GM21423 (cell line): ENCODE measurements at regions not wholly inside any gene's neighbourhood (a gene's known extent, or its start where the extent isn't known, plus 50 kb on each side); places are given as distances from the start of the nearest gene placed in this dataset.
A peak's percentile ranks its signal among the peaks of the same experiment; 100 is the strongest.

Source experiments
- ATAC-seq: cut with Tn5 transposase; IDR thresholded peaks from one replicate; pipeline ENCODE4 v1.9.1; 2021; ENCODE audit warnings: mild to moderate bottlenecking, moderate library complexity; ENCODE audit not compliant: unreplicated experiment

DNA sequence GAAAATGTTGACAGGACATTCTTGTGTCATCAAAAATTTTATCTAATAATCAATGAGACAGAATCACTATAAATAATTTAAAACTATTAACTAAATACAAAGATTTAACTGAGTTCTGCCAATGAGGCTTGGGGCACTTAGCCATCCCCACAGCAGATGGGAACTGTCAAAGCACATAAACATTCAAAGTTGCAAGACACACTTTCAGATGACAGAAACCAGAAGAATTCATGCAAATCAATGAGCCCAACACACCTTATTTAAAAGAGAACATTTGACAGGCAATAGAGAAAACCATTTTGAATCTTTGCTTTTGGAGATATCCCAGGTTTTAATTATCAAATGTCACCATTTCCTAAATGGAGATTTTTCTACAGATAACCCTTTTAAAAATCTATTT is 566.2 kb downstream of the IRS1 start:
- ATAC-seq: no peak

GRCh38 chr2:226228080-226228479 is 571.5 kb downstream of the IRS1 start:
- ATAC-seq: no peak

- no peak for ATAC-seq
Measured at GRCh38 chr2:226227341-226227740, 572.3 kb downstream of the IRS1 start.

GRCh38 chr2:226223704-226224103 is 575.9 kb downstream of the IRS1 start:
- ATAC-seq: no peak

DNA sequence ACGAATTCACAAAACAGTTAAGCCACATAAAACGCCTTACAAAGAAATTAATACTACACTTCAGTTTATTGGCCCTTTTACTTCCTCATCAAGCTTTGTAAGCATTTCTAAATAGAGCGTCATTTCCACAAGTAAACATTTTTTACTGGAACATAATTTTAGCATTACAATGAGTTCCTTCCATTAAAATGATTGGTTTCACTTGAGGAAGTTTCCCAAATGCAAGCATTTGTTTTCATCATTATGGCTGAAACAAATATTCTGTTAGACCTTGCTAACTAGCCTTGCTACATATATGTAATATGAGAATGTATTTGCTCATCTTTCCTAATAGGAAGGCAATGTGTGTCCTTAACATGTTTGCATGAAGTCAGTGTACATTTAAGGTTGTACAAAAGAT is 579.1 kb downstream of the IRS1 start:
- no peak for ATAC-seq

- ATAC-seq: no peak
Measured at GRCh38 chr2:226217191-226217590, 582.4 kb downstream of the IRS1 start.

- no peak for ATAC-seq
Measured at GRCh38 chr2:226216575-226216974, 583.0 kb downstream of the IRS1 start.

DNA sequence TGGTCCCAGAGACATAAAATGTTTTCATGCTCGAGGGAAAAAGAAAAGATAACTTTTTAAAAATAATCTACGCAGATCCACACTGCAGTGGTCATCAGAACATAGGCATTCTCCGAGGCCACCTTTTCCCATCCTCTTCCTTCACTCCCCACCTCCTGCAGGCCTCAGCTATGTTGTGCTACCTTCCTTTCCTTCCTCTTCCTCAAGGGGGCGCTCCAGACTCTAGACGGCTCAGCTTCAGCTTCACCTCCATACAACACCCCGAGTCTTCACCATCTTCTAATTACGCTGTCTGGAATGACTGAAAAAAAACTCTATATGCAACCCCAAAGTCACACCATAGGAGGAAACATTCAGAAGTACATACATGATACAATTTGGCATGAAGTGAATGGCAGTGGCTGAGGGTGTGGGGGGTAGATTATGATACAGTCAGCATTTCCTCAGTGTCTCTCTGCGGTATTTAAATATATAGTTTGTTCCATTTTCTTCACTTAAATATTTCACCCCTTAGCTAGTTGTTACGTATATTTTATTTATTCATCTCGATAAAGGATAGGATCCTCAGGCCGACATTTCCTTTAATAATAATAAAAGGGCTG is 583.6 kb downstream of the IRS1 start:
- peak; percentile 94 for ATAC-seq

DNA sequence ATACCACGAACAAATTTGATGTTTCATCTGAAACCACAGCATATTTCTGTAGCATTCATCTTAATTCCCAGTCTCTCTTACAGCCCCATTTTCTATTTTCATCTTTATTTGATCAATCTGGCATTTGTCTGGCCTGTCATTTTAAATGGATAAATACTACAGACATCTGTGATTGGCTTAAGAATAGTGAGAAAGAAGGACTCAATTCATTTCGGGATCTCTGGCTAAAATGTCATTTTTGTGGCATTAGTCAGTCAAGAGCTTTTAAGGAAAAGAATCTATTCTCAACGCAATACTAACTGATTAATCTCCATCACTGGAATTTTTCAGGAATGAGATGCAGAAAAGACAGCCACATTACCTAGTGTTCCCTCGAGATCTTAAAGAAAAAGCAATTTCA is 585.9 kb downstream of the IRS1 start:
- no peak for ATAC-seq

DNA sequence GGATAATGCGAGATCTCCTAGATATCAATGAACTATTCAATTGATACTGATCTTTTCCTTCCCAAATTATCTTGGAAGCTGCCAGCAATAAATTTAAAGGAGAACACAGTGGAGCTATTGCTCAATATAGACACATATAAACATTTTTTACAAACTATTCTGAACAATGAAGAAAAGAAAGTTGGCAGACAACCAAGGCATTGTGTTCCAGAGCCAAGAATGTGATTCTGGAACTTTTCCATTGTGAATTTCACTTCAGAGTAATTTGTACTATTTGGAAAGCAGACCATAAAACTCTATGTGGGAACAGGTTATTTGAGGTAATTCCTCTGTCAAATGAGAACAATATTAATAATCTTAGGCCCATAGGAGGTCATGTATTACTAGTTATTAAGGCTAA is 588.2 kb downstream of the IRS1 start:
- ATAC-seq: no peak

GRCh38 chr2:226208726-226209125 is 590.9 kb downstream of the IRS1 start:
- no peak for ATAC-seq

GRCh38 chr2:226207671-226208070 is 591.9 kb downstream of the IRS1 start:
- ATAC-seq: no peak

GRCh38 chr2:226199555-226199954 is 600.1 kb downstream of the IRS1 start:
- ATAC-seq: no peak

DNA sequence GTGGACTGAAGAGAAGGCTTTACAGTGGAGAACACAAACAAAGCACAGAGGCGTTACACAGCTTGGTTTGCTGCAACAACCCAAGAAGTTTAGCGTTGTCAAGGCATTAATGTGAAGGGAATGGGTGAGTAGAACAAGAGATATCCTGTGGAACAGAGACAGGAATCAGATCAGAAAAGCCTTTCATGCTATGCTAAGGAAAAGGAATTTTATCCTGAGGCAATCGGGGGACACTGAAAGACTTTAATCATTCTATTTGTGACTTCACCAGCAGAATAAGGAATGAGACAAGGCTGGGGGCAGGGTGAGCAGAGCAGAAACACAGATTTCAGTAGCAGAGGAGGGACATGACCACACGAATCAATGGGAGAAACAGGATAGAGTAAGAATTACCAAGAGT is 600.7 kb downstream of the IRS1 start:
- ATAC-seq: no peak

DNA sequence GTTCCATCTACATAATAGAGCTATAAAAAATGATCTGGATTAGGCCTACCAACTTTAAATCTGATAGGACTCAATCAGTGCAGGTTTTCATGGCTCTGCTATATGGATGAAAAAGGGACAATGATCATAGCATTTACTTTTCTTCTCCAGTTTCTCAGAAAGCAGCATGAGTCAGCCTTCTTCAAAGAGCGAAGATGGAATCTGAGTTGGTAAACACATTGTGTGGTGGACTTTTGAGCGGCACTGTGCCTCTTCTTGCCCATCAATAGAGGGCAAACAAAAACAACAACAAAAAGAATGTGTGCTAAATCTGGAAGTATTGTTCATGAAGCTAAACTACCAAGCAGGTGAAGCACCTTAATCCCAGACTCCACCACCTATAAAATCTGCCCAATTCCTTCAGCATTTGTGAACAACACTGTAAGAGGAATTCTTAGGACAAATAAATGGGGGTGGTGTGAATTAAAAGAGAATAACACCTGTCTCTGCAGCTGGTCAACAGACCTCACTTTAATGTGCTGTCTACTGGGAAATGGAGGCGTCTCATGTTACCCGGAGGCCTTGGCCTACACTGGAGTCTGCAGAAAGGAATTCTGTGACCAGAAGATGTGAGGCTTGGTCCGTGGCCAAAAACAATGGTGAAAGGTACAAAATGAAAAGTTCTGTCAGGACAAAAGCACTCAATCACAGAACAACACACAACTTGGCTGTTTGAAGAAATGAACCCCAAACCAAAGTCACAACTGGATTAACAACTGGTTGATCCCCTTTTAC is 609.0 kb downstream of the IRS1 start:
- no peak for ATAC-seq

DNA sequence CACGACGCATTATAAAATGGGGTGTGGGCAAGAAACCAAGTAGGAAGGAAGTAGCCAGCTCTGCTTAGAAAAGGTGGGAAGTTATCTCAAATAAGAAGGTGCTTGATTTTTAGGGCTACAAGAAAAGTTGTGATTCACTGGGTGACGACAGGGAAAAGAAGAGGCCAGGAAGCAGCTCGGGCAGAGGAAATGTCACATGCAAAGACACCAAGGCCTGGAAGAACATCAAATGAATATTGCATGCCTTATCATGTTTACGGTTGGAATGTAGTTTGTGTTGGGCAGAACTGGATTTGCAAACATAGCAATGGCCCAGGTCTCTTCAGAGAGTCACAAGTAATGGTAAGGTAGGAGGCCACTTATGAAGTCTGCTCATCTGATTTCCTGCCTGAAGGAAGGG is 610.6 kb downstream of the IRS1 start:
- no peak for ATAC-seq

GRCh38 chr2:226187616-226188015 is 612.0 kb downstream of the IRS1 start:
- ATAC-seq: no peak

GRCh38 chr2:226187156-226187555 is 612.5 kb downstream of the IRS1 start:
- ATAC-seq: no peak

DNA sequence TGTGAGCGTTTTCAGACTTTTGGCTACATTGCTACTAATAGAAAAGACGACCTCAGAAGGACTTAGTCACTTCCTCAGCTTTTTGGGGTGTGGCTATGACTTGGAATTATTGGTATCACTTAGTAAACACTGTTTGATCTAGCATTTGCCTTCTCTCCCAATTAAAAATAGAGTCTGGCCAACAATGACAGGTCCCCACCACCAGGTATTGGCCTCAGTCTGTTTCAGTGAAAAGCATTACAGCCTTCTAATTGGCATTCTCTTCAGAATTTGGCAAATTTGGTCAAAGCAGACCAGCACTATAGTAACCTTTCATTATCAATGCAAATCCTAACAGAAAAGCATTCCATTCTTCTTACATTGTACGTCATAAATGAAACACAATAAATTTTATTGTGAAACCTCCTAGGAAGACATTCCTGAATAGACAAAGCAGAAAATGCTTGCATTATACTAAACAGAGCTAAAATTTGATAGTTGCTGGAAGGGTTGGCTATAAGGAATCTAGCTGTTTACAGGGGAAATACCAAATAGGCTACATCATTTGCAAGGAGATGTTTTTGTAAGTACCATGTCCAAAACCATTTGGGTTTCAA is 613.9 kb downstream of the IRS1 start:
- no peak for ATAC-seq

- ATAC-seq: no peak
Measured at GRCh38 chr2:226184940-226185615, 614.5 kb downstream of the IRS1 start.

GRCh38 chr2:226184540-226184939 is 615.1 kb downstream of the IRS1 start:
- ATAC-seq: no peak

GRCh38 chr2:226183550-226183949 is 616.1 kb downstream of the IRS1 start:
- no peak for ATAC-seq
